SH-SY5Y (cell line): ENCODE measurements at regions not wholly inside any gene's neighbourhood (a gene's known extent, or its start where the extent isn't known, plus 50 kb on each side); places are given as distances from the start of the nearest gene placed in this dataset.

Experiments
- GATA2 ChIP-seq: IDR thresholded peaks from 2 replicates; pipeline ENCODE4 v1.6.1; 2011; ENCODE audit warnings: mild to moderate bottlenecking, low read depth, low read length
- GATA3 ChIP-seq: IDR thresholded peaks from 2 replicates; pipeline ENCODE4 v1.6.1; 2011; ENCODE audit warnings: low read depth, mild to moderate bottlenecking, low read length, moderate library complexity

DNA sequence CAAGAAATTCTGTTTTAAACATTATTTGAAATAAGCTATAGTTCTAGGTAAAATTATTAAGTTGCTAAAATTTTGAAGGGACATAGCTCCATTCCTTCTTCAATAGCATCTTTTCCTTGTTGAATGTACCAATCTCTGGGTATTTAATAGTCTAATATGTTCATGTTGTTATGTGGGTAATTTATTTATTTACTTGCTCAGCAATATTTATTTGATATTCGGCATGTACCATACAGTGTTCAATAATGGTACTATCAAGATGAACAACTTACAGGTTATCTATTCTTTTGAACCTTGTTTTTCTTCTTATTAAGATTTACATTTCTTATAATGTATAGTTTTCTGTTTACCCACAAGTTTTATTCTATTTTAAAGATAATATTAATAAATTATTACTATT, 1616.8 kb upstream of the PIK3C3 start:
- no peak for TF ChIP-seq GATA2
- no peak for TF ChIP-seq GATA3
